ENCODE measurements at regions not wholly inside any gene's neighbourhood (a gene's known extent, or its start where the extent isn't known, plus 50 kb on each side); places are given as distances from the start of the nearest gene placed in this dataset.
"Not testable (repeated sequence)": the region's sequence is repeated elsewhere in the genome, so short reads cannot be mapped to it uniquely, and the experiment has no call there.

DNA sequence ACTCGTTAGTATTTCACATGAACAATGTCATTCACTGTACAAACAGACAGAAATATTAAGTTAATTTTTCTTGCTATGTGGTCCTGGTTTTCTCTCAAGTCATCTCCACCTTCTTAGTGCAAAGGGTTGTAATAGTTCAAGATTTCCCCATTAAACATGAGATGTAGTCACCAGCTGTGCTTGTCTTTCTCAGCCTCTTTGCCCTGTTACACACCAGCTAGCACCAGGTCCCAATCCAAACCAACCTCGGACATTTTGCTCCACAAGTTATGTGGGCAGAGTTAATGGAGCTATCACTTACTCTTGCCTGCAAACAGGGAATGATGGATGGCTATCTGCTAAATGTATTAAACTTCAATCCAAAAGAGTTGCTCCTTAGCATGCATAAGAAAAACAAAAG lies 328.1 kb downstream of the TLE1 start:
- no peak for DNase-seq (ENCODE audit: low spot score)

DNA sequence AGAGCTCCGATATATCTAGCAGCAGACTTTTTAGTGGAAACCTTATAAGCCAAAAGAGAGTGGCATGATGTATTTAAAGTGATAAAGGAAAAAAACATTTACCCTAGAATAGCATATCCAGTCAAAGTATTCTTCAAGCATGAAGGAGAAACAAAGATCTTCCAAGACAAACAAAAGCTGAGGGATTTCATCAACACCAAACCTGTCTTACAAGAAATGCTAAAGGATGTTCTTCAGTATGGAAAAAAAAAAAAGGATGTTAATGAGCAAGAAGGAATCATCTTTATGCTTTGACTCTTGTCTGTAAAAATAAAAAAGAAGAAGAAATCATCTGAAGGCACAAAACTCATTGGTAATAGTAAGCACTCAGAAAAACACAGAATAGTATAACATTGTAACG lies 338.2 kb downstream of the TLE1 start:
- no peak for DNase-seq (ENCODE audit: low spot score)

DNA sequence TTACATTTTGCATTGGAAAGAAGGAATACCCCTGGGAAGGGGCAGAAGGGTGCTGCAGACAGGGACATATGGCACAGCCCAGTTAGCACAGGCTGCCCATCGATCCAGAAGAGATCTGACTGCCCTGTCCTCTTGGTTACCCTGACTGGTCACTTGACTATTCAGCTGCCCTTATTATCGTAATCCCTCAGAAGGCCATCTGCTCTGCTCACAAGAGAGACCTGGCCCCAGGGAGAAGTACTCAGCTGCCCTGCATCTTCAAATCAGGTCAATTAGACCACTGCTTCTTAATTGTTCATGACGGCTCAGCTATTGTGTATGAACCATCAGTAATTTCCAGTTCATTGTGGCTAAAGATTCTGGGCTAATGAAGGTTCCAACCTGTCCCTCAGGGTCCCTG lies 345.0 kb downstream of the TLE1 start:
- DNase-seq (ENCODE audit: low spot score) = no peak

DNA sequence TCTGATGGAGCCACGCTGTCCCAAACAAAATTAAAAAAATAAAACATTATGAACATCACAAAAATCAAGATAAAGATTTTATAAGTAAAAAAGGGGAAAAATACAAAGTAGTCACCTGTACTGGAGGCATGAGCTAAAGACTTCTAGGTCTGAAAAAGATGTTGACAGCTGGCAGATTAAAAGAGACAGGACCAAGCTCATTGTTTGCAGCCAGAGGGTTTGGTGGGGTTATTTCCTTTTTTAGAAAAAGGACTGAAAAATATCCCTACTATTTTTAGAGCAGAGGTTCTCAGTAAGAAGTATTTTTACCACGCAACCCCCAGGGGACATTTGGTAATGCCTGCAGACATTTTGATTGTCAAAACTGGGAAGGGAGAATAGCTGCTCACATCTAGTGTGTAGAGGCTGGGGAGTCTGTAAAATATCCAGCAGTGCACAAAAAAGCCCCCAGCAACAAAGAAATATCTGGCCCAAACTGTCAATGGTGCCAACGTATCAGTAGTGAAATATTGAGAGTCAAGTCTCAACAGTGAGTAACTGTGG lies 353.4 kb downstream of the TLE1 start:
- DNase-seq (ENCODE audit: low spot score) = no peak

DNA sequence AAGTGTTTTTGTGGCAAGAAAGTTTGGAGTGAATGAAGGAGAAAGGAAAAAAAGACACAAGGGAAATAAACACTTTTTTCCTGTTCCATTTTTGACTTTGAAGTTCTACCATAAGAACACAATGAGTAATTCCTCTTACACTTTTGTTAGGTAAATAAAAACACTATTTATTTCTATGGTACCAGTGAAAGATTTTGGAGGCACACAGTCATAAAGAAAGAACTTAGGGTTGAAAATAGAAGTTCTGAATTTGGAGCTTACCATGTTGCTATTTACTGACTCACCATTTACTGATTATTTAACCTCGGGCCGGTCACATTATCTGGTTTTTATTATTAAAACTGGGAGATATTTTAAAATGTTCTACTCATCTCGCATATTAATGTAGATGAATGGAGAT lies 367.8 kb downstream of the TLE1 start:
- no peak for DNase-seq (ENCODE audit: low spot score)

DNA sequence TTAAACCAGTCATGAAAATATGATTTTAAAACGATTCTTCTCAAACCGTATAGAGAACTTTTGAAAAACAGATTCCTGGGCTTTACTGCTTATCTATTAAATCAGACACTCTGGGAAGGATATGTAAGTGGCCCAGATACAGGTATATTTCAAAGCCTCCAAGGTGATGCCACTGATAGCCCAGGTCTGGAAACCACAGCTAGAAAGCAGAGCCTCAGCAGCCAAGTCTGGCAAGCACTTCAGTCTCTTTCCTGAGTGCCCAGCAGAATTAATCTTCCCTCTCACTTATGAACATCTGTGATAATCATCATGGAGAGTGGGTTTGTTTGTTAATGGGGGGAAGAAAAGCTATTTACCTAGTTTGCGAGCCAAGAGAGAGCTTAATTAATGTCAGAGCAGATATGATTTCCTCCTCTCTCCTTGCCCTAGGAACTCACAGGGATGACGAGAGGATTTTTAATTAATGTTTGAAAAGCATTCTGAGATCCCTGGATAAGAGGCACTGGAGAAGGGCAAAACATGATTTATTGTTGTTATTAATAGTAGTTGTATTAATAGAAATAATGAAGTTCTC lies 368.4 kb downstream of the TLE1 start:
- DNase-seq (ENCODE audit: low spot score) = no peak

DNA sequence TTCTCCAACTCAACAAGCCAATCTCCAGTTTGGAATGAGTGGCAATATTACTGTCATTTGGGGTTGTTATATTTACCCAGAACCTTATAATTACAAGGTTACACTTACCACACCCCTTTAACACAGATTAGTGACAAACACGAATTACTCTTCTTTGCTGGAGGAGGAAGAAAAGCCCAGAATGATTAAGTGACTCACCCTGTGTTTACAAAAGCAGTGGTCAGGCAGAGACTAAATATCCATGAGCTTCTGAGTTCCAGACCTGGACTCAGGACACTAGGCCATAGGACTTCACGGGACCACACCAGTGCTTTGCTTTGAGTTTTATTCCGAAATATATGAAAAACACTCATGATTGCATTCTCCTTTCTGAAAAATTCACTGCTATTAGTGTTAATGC lies 370.8 kb downstream of the TLE1 start:
- DNase-seq (ENCODE audit: low spot score) = no peak

DNA sequence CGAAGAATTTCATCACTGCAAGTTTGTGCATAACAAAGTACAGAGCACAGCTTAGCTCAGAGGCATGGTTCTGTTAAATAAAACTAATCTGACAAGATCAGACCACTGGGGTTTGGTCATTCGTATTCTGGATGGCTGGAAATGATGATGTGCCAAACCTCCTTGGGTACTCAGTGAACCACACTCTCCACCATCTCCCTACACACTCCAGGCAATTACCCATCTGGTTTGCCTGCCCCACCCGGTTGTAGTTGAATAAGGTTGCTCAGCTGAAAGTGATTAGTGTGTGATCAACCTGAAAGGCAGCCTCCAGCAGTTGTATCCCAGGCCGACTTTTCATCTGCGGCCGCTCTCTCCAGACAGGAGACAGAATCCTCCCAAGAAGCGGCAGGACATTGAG lies 371.4 kb downstream of the TLE1 start:
- DNase-seq (ENCODE audit: low spot score) = no peak

DNA sequence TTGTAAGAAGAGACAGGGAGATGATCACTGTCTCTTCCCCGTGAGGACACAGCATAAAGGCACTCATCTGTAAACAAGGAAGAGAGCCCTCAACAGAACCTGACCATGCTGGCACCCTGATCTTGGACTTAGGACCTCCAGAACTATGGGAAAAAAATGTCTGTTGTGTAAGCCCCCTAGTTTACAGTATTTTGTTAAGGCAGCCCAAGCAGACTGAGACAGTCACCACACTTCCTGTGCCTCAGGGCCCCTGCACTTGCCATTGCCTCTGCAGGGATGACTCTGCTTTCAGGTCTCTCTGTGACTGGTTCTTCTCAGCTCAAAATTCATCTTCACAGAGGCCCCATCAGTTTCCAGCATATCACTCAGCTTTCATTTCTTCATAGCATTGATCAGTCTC lies 372.1 kb downstream of the TLE1 start:
- DNase-seq (ENCODE audit: low spot score) = no peak

DNA sequence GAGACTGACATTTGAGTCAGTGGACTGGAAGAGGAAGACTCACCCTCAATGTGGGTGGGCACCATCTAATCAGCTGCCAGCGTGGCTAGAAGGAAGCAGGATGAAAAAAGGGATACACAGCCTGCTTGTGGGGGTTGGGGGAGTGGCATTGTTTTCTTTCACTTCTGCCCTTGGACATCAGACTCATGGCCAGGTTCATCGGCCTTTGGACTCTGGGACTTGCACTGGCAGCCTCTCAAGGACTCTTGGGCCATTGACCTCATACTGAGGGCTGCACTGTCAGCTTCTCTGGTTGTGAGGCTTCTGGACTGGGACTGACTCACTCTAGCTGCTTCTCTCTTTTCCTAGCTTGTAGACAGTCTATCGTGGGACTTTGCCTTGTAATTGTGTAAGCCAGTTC lies 374.9 kb downstream of the TLE1 start:
- DNase-seq (ENCODE audit: low spot score) = no peak

DNA sequence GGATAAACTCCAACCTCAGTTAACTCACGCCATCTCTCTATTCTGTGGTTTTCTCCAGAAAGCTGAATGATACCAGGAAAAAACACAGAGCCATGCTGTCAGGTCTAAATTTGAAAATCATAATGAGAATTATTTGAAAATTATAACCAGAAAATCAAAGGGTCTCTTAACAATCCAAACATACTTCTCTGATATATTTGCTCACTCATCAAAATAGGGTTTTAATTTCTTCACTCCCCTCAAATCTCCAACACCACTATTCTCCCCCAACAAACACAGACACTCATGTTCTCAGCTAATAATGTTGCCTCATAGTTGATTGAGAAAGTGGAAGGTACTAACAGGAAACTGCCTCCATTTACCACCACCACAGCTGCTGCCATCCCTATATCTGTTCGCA lies 375.5 kb downstream of the TLE1 start:
- DNase-seq (ENCODE audit: low spot score) = no peak

DNA sequence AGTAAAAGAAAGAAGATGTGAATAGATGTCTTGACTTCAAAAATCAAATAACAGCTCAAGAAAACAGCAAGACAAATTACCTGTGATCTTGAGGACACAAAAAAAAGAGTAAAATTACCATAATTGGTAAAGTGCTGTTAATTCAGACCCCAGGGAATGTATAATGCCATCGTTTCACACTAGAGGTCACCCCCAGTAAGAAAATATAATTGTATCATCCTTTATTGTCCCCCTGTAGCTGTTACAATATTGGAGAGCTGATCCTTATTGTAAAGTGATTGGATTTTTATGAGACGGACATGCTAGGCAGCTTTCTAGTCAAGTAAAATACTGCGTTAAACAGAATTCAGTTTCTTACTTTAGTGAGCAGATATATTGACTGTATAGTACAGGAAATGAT lies 377.0 kb downstream of the TLE1 start:
- no peak for DNase-seq (ENCODE audit: low spot score)

DNA sequence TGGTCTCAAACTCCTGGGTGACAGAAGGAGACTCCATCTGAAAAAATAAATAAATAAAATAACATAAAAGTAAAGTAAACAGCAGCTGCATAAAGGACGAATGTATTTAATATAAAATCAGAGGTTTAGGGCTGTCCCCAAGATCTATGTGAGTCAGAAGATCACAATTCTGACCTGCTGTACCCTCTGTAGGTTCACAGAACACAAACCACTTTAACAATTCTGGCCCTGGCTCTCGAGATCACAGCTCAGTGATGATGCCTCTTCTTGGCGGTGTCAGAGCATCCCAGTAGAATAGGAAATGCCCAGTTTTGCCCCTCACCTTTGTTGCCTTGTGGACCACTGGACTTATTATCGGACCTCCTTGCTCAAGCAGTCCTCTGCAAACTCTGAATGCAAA lies 380.9 kb downstream of the TLE1 start:
- no peak for DNase-seq (ENCODE audit: low spot score)

DNA sequence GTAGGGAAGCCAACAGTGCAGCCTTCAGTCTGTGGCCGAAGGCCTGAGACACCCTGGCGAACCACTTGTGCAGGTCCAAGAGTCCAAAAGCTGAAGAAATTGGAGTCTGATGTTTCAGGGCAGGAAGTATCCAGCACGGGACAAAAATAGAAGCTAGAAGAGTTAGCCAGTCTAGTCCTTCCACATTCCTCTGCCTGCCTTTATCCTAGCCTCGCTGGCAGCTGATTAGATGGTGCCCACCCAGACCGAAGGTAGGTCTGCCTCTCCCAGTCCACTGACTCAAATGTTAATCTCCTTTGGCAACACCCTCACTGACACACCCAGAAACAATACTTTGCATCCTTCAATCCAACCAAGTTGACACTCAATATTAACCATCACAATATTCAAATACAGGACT lies 381.6 kb downstream of the TLE1 start:
- DNase-seq (ENCODE audit: low spot score) = not testable (repeated sequence)

DNA sequence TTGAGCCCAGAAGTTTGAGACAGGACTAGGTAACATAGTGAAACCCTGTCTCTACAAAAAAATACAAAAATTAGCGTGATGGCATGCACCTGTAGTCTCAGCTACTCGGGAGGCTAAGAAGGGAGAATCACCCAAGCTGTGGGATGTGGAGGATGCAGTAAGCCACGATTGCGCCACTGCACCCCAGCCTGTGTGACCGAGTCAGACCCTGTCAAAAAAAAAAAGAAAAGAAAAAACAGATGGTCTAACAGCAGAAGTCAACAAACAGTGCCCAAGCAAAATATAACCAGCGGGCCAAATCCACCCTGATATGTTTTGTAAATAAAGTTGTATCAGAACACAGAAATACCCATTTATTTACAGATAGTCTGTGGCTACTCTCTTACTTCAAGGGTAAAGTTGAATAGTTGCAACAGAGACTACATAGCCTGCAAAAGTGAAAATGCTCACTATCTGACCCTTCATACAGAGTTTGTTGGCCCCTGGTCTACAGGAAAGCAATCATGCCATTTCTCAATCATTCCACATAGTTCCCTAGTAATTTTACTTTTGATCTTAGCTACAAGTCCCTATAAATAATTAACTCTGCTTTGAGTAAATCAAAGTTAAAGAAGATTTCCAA lies 383.7 kb downstream of the TLE1 start:
- no peak for DNase-seq (ENCODE audit: low spot score)

DNA sequence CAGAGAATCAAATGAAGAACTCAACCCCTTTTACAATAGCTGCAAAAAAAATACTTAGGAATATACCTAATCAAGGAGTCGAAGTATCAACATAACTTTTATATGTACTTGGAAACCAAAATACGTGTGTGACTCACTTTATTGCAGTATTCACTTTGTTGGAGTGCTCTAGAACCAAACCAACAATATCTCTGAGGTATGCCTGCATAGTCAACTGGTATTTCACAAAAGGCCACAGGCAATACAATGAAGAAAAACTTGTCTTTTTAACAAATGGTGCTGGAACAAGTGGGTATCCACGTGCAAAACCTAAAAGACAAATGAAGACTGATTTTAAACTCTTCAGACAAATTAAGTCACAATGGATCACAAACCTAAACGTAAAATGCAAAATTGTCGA lies 385.7 kb downstream of the TLE1 start:
- DNase-seq (ENCODE audit: low spot score) = no peak

DNA sequence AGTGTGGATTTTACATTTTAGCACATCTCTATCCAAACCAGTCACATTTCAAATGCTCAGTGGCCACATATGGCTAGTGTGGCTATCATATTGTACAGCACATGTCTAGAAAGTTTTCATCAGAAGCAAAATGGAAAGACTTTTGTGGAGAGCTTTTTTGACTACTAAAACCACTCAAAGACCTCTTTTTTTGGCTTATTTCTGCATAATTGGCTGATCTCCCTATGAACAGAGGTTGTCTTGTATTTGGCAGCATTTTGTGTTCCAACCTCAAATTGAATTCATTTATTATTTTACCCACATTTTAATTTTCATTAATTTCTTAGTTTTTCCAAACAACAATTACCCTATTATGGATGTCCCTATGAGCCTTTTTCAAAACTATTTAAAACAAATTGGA lies 395.7 kb downstream of the TLE1 start:
- no peak for DNase-seq (ENCODE audit: low spot score)

DNA sequence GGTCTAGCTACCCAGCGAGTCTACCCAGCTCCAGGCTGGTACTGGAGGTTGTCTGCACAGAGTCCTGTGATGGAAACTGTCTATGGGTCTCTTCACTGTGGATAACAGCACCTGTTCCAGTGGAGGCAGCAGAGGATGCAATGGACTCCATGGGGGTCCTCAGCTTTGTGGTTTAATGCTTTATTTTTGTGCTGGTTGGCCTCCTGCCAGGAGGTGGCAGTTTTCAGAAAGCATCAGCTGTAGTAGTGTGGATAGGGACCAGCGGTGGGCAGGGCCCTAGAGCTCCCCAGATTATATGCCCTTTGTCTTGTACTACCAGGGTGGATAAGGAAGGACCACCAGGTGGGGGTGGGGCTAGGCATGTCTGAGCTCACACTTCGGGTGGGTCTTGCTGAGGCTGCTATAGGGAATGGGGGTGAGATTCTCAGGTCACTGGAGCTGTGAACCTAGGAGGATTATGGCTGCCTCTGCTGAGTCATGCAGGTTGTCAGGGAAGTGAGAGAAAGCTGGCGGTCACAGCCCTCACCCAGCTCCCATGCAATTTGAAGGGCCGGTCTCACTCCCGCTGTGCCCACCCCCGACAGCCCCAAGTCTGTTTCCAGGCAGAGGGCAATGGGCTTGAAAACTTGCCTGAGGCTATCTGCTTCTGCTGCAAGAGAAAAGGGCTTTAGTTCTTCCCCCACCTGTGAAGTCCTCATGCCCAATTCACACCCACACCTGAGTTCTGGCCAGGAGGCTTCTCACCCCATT lies 397.1 kb downstream of the TLE1 start:
- no peak for DNase-seq (ENCODE audit: low spot score)

DNA sequence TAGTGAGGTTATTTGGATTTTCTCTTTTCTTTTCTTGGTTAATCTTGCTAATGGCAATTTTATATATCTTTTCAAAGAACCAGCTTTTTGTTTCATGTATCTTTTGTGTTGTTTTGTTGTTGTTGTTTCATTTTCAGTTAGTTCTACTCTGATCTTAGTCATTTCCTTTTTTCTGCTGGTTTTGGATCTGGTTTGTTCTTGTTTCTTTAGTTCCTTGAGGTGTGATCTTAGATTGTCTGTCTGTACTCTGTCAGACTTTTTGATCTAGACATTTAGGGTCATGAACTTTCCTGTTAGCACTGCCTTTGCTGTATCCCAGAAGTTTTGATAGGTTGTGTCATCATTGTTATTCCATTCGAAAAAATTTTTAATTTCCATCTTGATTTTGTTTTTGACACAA lies 399.7 kb downstream of the TLE1 start:
- no peak for DNase-seq (ENCODE audit: low spot score)

DNA sequence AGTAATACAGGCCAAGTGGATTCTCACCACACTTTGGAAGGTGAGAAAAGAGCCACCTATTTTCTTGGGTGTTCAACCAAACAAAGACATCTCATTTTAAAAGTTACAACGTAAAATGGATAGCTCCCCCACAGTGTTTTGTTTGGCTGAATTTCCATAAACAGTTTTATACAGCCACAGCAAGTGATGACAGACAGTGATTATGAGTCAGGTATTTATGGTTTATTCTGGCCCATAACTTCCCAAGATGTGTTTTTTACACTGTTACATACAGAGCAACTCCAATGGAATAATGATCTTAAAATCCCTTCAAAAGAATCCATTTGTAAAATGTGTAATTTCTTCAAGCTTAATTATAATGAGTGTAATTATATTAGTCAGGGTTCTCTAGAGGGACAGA lies 421.3 kb downstream of the TLE1 start:
- no peak for DNase-seq (ENCODE audit: low spot score)

DNA sequence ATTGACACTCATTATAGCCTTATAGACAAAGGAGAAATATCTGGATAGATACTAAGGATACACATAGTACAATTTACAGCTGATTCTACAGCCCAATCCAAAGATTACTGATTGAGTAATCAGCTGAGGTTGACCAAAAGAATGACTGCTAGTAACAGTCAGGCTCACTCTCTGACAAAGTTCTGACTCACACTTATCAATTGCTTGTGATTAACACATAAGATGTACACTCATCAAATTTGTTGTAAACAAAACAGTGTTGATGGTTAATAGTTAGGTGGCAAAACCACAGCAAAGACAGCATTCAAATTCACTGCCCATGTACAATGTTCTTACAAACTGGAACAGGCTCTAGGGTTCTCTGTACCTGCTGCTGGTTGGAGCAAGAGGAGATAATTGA lies 422.7 kb downstream of the TLE1 start:
- DNase-seq (ENCODE audit: low spot score) = no peak

DNA sequence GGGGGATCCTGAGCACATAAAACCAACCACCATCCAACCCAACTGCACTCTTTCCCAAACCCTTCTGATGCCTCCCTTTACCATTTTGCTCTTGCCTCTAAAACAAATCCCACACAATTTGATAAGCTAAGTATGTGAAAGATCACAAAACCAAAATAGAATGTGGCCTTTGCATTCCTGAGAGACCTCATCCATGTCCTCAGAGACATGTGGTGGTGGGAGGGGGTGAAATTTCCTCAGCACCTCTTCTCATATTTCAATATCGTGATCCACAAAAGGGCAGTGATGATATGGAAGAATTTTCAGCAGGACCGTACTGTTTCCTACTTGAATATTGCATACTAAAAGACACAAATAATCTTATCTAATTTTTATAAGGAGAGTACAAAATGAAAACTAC lies 423.3 kb downstream of the TLE1 start:
- DNase-seq (ENCODE audit: low spot score) = no peak

DNA sequence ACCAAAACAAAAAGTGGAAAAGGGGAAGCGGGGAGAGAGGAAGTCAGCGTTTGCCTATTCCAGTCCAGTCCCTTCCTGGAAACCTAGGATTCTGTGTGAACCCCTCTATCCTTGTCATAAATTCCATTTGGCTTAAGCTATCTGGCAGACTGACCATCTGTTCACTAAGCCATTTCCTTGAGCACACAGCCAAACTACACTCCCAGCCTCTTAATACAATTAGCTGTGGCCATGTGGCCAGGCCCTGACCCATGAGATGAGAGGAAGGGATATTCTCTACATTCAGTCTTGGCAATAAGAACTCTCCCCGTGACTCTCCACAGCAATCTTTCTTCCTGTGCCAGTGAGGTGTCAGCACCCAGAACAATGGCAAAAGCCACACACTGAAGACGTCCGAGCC lies 424.8 kb downstream of the TLE1 start:
- no peak for DNase-seq (ENCODE audit: low spot score)

DNA sequence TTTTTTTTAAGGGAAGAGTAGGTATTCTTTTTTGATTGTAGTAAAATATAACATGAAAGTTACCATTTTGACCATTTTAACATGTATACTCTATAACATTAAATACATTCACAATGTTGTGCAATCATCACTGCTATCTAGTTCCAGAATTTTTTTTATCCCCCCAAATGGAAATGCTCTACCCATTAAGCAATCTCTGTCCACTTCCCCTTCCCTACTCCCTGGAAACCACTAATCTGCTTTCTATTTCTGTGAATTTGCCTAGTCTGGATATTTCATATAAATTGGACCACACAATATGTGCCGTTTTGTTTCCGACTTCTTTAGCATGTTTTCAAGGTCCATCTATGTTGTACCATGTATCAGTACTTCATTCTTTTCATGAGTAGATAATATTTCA lies 429.5 kb downstream of the TLE1 start:
- DNase-seq (ENCODE audit: low spot score) = no peak

Measured in Ammon's horn (tissue), 1 donor.